ENCODE measurements at regions not wholly inside any gene's neighbourhood (a gene's known extent, or its start where the extent isn't known, plus 50 kb on each side); places are given as distances from the start of the nearest gene placed in this dataset.
A peak's percentile ranks its signal among the peaks of the same experiment; 100 is the strongest.

DNA sequence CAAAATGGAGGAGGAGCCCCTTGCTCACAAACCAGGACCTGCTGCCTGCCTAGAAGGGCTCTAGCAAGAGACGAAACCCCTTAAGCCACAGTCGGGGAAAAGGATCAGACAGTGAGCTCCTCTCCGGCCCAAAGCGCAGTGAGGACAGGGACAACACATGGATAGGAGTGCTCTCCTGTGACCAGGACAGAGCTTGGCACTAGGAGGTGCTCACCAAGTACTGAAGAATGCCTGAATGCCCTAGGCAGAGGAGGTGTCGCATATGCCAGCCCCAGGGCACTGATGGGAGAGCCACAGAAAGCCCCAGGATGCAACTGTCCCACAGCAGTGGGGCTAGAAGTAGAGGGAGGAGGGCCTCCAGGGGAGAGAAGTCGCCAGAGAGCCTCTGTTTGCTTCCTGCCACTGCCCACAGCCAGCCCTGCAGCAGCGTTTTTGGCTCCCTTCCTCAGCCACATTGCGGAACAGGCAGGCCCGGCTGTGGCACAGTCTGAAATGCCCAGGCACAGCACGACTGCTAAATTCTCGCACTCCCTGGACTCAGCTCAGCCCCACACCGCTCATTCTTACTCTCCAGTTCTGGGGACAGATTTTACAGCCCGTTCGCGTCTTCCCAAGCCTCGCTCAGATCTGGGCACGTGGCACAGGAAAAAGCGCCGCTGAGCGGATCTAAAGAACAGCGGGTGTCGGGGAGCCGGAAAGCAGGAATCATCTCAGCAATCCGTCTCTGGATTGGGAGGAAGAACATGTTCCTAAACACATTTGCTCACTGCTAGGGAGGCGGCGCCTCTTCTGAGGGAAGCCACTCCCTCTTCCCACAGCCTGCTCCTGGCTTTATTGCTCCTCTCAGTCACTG, 98.7 kb upstream of the POU3F3 start:
- peaks cover 34% of the 10 kb centered on the region for H3K4me1 Mint-ChIP-seq
- DNase-seq (ENCODE audit: low spot score) (peak; percentile 33), ATAC-seq (no peak)
- Histone ChIP-seq H3F3A (replicated peaks; ENCODE audit: low read depth) (peaks cover 7% of the 10 kb centered on the region; the same call in 1 of the 2 replicates), H3K79me2 (replicated peaks; ENCODE audit: insufficient read depth) (no peaks in the 10 kb centered on the region), H3K36me3 (ENCODE audit: insufficient read depth) (no peaks in the 10 kb centered on the region), H3K9me2 (ENCODE audit: insufficient read depth) (peaks cover 7% of the 10 kb centered on the region; the same call in 1 of the 2 replicates), H3K4me2 (no peak overlapping the region), H3K4me1 (ENCODE audit: insufficient read depth) (peaks cover 19% of the 10 kb centered on the region), H3K4me3 (no peak overlapping the region), H4K20me1 (replicated peaks; ENCODE audit: insufficient read depth) (no peaks in the 10 kb centered on the region), H2AFZ (peak overlapping the region; percentile 95), H3K27me3 (ENCODE audit: insufficient read depth) (0 out of 2 replicates have a peak, but pooled peaks cover 6% of the 10 kb centered on the region), H3K27ac (ENCODE audit: low read depth) (no peak overlapping the region)
- H3K27me3 Mint-ChIP-seq (ENCODE audit: insufficient read depth, low read depth, poor library complexity) = peaks cover 13% of the 10 kb centered on the region
- peaks cover 12% of the 10 kb centered on the region for H3K9me3 Mint-ChIP-seq
- peaks cover 18% of the 10 kb centered on the region for H3K36me3 Mint-ChIP-seq (ENCODE audit: low read depth)
- TF ChIP-seq CREB1 (CRISPR knock-in tag; IDR thresholded peaks at IDR 0.05; ENCODE audit: low read depth) (no peak), POLR2AphosphoS5 (IDR thresholded peaks at IDR 0.05; ENCODE audit: low read depth) (no peak), ZNF114 (CRISPR knock-in tag; IDR thresholded peaks at IDR 0.05) (no peak), ZNF331 (CRISPR knock-in tag; IDR thresholded peaks at IDR 0.05; ENCODE audit: low read depth) (no peak), NANOG (IDR thresholded peaks at IDR 0.05; ENCODE audit: borderline replicate concordance) (no peak), JUNB (IDR thresholded peaks at IDR 0.05; ENCODE audit: unreplicated experiment) (no peak)
- TF ChIP-seq, protein P1, sequence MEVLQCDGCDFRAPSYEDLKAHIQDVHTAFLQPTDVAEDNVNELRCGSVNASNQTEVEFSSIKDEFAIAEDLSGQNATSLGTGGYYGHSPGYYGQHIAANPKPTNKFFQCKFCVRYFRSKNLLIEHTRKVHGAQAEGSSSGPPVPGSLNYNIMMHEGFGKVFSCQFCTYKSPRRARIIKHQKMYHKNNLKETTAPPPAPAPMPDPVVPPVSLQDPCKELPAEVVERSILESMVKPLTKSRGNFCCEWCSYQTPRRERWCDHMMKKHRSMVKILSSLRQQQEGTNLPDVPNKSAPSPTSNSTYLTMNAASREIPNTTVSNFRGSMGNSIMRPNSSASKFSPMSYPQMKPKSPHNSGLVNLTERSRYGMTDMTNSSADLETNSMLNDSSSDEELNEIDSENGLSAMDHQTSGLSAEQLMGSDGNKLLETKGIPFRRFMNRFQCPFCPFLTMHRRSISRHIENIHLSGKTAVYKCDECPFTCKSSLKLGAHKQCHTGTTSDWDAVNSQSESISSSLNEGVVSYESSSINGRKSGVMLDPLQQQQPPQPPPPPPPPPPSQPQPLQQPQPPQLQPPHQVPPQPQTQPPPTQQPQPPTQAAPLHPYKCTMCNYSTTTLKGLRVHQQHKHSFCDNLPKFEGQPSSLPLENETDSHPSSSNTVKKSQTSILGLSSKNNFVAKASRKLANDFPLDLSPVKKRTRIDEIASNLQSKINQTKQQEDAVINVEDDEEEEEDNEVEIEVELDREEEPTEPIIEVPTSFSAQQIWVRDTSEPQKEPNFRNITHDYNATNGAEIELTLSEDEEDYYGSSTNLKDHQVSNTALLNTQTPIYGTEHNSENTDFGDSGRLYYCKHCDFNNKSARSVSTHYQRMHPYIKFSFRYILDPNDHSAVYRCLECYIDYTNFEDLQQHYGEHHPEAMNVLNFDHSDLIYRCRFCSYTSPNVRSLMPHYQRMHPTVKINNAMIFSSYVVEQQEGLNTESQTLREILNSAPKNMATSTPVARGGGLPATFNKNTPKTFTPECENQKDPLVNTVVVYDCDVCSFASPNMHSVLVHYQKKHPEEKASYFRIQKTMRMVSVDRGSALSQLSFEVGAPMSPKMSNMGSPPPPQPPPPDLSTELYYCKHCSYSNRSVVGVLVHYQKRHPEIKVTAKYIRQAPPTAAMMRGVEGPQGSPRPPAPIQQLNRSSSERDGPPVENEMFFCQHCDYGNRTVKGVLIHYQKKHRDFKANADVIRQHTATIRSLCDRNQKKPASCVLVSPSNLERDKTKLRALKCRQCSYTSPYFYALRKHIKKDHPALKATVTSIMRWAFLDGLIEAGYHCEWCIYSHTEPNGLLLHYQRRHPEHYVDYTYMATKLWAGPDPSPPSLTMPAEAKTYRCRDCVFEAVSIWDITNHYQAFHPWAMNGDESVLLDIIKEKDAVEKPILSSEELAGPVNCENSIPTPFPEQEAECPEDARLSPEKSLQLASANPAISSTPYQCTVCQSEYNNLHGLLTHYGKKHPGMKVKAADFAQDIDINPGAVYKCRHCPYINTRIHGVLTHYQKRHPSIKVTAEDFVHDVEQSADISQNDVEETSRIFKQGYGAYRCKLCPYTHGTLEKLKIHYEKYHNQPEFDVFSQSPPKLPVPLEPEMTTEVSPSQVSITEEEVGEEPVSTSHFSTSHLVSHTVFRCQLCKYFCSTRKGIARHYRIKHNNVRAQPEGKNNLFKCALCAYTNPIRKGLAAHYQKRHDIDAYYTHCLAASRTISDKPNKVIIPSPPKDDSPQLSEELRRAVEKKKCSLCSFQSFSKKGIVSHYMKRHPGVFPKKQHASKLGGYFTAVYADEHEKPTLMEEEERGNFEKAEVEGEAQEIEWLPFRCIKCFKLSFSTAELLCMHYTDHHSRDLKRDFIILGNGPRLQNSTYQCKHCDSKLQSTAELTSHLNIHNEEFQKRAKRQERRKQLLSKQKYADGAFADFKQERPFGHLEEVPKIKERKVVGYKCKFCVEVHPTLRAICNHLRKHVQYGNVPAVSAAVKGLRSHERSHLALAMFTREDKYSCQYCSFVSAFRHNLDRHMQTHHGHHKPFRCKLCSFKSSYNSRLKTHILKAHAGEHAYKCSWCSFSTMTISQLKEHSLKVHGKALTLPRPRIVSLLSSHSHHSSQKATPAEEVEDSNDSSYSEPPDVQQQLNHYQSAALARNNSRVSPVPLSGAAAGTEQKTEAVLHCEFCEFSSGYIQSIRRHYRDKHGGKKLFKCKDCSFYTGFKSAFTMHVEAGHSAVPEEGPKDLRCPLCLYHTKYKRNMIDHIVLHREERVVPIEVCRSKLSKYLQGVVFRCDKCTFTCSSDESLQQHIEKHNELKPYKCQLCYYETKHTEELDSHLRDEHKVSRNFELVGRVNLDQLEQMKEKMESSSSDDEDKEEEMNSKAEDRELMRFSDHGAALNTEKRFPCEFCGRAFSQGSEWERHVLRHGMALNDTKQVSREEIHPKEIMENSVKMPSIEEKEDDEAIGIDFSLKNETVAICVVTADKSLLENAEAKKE (CRISPR knock-in tag; IDR thresholded peaks at IDR 0.05) = no peak
- TF ChIP-seq, protein P2, sequence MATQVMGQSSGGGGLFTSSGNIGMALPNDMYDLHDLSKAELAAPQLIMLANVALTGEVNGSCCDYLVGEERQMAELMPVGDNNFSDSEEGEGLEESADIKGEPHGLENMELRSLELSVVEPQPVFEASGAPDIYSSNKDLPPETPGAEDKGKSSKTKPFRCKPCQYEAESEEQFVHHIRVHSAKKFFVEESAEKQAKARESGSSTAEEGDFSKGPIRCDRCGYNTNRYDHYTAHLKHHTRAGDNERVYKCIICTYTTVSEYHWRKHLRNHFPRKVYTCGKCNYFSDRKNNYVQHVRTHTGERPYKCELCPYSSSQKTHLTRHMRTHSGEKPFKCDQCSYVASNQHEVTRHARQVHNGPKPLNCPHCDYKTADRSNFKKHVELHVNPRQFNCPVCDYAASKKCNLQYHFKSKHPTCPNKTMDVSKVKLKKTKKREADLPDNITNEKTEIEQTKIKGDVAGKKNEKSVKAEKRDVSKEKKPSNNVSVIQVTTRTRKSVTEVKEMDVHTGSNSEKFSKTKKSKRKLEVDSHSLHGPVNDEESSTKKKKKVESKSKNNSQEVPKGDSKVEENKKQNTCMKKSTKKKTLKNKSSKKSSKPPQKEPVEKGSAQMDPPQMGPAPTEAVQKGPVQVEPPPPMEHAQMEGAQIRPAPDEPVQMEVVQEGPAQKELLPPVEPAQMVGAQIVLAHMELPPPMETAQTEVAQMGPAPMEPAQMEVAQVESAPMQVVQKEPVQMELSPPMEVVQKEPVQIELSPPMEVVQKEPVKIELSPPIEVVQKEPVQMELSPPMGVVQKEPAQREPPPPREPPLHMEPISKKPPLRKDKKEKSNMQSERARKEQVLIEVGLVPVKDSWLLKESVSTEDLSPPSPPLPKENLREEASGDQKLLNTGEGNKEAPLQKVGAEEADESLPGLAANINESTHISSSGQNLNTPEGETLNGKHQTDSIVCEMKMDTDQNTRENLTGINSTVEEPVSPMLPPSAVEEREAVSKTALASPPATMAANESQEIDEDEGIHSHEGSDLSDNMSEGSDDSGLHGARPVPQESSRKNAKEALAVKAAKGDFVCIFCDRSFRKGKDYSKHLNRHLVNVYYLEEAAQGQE (IDR thresholded peaks at IDR 0.05; ENCODE audit: unreplicated experiment) = no peak
- H3K4me3 Mint-ChIP-seq = no peak overlapping the region
- no peak overlapping the region for H3K27ac Mint-ChIP-seq
